Epithelial cell of prostate (primary cell): ENCODE measurements at regions not wholly inside any gene's neighbourhood (a gene's known extent, or its start where the extent isn't known, plus 50 kb on each side); places are given as distances from the start of the nearest gene placed in this dataset.

Experiments
- DNase-seq: peaks from one replicate; pipeline ENCODE4 v3.0.0-alpha.2; 2011; ENCODE audit warnings: low read depth, low spot score
- H3K27ac ChIP-seq: fragments of 450-650 bp; 2 replicates; pipeline ENCODE4 v1.5.1; 2017; ENCODE audit warnings: mild to moderate bottlenecking

DNA sequence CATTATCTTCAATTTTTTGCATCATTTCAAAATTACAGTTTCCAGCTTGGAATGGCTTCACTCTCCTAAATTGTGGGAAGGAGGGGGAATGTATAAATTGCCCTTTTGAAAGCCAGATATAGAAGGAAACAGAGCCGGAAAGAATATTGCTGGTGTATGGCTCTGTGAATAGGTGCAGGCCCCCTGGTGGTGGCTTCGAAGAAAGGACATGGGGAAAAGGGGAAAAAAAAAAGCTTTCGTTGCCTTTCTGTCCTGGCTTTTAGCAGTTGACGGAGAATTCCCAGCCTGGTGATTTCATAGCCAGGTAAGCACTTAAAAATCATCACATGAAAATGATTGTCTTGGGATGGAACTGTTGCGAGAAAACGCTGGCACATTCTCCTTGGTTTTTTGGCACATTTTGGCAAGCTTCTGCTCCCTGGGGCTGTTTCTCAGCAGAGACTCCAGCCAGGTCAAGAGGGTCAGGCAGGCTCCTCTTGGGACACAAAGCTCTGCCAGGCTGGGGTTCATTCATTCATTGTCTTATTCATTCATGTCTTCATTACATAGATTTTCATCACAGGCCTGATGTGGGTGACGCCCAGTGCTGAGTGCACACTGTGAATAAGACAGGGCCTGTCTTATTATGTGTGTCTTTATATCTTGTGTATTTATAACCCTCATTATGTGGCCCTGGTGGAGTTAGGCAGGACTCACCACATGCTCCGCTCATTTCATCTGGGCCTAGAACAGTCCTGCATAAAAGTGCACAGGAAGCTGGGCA, 300.0 kb upstream of the TPM1 start:
- peak; percentile 34 for DNase-seq
- peak overlapping the region; percentile 79 for H3K27ac ChIP-seq

DNA sequence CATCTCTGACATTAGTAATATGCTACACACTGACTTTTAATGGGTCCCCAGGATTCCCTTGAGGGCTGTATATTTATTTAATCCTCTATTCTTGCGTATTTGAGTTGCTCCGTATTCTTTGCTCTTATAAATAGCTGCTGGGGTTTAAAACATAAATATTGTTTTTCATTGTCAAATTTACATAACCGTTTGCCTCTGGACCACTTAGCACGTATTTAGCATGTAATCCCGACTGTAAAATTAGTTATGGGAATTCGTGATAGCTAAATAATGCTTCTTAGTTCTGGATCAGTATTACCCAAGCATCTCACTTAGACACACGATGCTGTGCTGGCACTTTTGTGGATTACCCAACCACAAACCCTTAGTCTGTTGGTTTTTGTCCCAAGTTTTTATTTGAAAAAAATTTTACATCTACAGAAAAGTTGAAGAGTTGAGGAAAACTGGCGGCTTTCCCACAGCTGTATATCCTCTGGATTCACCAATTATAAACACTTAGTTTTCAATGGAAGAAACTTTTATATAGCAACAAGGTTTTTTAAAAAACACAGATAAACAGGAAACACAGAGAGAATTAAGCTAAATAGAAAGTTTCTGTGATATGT, 296.8 kb upstream of the TPM1 start:
- H3K27ac ChIP-seq = no peak overlapping the region
- no peak for DNase-seq

DNA sequence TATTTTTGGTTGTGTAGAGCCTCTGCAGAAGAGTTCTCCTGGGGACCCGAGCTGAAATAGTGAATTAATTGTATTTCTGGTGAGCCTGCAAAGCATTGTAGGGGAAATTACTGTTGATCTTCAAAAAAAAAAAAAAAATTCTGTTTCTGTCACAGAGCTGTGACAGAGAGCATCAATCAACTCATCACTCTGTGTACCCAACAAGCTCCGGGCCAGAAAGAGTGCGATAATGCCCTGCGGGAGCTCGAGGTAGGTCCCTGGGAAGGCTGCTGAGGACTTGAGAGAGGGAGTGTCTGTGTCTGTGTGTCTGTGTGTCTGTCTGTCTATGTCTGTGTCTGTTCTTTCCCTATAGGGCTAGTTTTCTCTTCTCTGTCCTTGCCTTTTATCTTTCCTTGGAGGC, 294.4 kb upstream of the TPM1 start:
- DNase-seq = no peak
- no peak overlapping the region for H3K27ac ChIP-seq

DNA sequence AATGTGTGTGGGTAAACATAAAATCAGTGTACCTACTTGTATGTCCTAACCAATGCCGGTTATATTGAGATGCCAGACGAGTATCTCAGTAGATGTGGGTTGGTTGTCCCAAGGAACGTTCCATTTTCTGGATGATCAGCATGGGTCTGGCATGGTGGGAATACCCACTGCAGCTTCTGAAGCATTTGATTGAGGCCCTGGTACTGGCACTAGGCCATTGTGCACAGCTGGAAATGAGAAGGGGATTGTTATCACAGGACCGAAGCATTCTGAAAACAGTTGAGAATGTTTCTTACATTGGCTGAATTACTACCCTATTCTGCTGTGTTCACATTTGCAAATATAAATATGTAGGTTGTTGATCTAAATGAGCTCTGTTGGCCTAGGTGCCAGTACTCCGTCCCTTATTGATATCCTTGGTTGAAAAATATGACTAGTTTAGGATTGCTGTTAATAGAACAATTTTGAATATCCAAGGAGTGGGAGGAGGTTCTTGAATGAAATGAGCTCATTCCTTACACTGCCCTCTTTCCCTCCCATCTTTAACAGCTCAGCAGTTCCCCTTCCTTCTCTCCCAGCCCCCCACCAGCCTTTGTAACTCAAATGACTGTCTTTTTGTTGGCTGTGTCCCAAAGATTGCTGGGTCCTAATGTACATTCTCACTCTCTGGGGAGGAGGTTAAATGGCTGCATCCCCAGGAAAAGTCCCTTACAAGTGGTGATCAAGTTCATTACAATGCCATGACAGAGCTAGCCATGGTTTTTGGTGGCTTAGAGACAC, 293.3 kb upstream of the TPM1 start:
- no peak for DNase-seq

DNA sequence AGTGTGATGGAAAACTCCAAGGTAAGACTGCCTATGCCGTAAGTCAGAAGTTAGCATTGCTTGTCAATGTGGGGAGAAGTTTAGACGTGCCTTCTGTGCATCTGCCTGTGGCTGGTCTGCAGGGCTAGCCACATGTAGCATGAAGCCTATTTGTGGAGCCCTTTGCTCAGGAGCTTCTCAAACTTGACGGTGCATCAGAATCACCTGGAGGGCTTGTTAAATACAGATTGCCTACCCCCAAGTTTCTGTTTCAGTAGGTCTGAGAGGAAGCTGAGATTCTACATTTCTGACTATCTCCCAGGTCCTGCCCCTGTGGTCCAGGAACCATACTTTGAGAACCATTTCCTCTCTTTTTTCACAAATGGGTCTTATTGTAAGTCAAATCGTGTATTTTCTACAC, 292.1 kb upstream of the TPM1 start:
- H3K27ac ChIP-seq = no peak overlapping the region
- DNase-seq = no peak

More for the DNA sequence above, 293.3 kb upstream of the TPM1 start:
- H3K27ac ChIP-seq = no peak overlapping the region

DNA sequence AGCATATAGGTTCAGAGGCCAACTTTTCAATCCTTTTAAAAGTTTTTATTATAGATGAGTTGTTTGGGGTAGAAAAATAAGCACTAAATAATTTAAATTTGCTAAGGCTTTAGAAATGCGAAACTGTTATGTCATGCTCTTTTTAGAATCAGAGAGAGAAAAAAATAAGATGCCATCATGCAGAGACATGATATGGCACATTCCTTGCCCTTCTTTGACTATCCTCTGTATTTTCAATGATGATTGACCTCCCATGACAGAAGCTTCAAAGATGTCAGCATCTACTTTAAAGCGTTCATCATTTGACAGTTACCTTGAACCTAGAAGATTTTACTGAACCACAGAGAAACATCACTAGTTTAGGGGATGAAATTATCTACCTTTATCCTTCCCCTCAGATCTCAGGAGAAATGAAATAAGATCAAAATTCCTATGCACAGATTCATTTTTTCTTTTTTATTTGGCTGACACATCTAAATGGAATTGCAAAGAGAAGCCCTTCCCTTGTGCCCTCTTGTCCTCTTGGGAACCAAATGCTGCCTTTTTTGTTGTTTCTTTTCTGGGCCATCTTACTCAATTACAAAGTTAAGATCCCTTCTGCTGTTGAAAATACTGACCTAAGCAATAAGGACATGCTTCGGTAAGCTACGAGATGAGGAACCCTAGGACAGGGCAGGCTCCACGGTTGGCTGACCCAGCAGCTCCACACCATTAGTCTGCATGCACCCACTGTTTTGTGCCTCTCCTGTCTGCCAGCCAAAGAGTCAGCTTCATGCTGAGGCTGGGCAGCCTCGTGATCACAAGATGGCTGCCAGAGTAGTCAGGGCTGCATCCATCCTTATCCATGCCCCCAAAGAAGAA, 289.7 kb upstream of the TPM1 start:
- DNase-seq = no peak
- H3K27ac ChIP-seq = peak overlapping the region; percentile 86

DNA sequence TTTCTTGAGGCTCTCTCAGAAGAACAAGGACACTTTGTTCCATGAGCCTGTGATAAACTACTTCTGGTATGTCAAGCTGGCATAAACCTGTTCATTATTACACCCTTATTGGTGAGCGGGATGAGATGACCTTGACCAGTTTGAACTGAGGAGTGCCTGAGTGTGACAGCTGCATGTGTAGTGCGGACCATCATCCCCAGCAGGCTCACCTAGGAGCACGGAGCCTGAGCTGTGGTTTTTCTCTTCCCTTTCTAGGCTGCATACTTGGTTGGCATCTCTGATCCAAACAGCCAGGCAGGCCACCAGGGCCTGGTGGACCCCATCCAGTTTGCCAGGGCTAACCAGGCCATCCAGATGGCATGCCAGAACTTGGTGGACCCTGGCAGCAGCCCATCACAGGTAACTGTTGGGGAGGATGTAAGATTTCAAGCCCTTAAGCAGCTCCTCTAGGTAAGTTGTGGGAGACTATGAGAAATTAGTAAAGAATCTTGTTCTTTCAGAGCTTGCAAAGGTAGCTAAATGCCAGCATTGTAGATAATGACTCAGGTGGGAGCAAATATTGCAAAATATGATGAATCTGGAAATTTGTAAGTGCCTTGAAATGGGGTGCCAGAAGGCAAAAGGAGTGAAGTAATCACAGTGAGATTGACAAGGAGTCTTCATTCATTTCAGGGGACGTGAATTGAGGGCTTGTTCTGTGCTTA, 288.9 kb upstream of the TPM1 start:
- peak; percentile 41 for DNase-seq
- peak overlapping the region; percentile 86 for H3K27ac ChIP-seq

DNA sequence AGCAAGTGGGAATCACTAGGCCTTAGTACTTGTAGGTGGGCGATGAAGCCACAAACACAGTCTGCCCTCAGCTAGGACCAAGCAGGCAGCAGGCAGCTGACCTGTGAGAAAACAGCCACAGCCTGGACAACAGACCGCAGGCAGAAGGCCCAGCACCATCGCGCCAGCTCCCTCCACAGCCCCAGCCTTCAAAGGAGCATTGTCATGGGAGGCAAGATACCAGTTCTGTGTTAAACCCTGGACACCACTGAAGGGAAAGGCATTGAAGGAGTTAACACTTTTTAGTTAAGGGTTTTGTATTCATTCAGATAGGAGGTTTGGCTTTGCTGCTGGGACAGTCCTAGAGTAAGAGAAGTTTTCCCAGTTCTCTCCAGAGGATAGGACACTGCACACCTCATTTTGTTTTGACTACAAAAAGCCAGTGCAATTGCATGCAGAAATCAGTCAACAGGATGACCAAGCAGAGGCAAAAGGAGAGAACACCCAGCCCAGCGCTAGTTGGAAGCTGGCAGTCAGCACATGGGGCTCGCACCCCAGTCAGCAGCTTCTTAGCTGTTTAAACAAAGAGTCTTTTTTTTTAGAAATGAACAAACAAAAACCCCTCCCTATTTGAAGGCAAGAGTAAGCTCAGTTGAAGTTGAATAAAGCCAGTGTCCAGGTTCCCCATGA, 286.1 kb upstream of the TPM1 start:
- H3K27ac ChIP-seq = no peak overlapping the region
- no peak for DNase-seq

DNA sequence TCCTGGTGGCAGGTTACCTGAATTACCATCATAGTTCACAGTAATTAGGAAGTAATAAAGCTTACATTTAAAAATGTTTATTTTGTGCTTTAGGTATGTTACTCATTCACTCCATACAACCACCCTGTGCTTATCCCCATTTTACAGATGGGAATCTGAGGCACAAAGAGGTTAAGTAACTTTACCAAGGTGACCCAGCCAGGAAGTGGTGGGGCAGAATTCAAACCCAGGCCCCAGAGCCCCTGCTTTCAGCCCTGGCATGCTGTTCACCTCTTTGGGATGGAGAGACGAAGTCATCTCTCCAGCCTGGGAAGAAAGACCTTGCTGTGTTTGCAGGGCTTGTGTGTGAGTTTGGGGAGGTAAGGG, 285.6 kb upstream of the TPM1 start:
- no peak for DNase-seq
- peak overlapping the region; percentile 78 for H3K27ac ChIP-seq

DNA sequence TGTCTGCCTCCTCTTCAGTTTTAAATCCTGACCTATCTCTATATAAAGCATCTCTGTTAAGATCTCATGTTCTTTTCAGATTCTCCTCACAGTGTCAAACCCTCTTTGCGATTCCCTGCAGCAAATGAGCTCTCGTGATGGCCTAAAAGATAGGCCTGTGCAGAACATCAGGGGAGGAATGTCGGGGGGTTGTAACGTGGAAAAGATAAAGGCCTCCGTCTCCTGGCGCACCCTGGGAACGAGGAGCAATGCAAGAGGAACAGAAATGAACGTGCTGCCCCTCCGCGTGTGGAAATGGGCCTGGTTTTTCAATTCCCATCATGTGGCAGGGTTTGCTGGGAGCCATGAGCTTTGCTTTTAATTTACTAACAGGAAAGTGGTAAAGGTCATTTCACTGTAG, 285.0 kb upstream of the TPM1 start:
- DNase-seq = no peak
- H3K27ac ChIP-seq = peak overlapping the region; percentile 78

DNA sequence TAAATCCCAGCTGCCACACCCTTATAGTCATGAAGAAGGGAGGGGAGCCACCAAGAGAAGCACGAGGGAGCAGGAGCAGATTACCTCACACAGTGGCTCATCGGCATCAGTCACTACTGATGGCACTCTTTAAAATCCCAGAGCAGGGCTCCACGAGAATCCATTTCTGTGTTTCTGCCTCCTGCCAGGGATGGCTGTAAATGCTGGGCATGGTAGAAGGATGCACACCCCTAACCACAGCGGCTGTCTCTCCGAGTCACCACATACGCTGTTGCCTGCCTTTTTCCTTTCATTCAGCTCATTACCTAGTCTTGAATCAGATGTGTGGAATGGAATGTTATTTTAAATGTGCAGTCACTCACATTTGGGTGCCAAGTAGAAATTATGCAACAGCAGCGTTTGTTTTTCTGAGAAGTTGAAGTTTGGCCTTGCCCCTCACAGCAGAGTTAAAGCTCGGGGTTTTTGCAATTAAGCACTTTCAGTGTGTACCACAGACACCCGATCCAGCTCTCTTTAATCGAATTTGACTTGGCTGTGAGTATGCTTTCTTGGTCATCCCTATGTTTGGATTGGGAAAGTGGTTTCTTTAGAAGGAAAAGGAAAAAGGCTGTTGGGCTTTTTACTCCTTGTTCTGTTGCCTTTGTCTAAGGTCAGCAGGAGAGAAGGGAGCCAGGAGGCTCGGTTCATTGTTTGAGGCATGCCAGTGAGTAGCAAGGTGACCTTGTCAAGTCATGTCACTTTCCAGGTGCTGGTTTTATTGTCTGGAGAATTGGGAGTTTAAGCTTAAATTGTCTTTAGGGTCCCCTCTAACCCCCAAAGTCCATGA, 284.2 kb upstream of the TPM1 start:
- peak; percentile 46 for DNase-seq
- peak overlapping the region; percentile 78 for H3K27ac ChIP-seq

DNA sequence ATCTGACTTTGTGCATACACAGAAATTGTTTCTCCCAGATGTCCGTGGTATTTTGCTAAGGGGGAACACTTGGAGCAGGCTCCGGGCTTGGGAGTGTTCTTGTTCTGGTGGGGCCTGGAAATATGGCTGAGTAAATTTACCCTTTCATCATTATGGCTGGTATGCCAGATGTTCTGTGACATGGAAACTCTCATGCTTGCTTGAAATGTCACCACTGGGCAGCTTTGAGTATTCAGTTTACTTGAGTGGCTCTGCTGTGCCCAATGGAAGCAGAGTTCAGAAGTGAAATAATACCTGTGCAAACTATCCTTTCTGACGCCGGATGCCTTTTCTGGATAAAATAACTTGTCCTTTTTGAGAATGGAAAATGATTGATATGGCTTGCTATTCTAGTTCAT, 283.6 kb upstream of the TPM1 start:
- DNase-seq = no peak
- peak overlapping the region; percentile 78 for H3K27ac ChIP-seq

DNA sequence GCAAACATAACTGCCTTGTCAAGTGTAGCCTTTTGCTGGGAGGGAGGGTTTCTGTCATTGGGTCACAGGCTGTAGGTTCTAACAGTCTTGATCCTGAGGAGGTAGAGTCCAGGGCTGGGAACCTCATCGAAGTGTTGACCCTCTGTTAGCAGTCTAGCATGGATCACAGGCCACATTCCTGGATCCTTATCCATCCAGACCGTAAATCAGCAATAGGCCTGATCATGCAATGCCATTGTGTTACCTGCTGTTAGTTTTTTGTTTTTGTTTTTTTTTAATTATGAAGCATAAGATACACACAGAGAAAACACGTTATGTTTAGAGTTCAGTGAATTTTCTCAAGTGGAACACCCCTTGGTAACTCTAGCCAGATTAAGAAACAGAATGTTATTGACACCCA, 282.0 kb upstream of the TPM1 start:
- H3K27ac ChIP-seq = no peak overlapping the region
- DNase-seq = no peak

DNA sequence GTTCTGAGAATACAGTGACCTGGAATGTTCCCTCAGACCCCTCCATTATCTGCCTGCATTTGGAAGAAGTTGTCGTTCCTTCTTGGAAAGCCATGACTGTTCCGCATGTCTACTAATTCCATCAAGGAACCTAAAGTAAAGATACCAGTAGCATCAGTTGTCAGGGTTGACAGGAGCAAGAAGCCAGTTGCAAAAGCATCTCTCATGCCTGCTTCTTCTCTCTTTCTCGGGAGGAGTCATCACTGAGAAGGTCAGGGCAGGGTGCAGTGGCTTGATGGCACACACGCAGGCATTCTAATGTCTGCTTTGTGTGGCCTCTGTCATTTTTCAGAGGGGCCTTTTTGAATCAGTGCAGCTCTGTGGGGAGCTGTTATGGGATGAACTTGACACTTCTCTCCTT, 276.6 kb upstream of the TPM1 start:
- DNase-seq = no peak
- H3K27ac ChIP-seq = no peak overlapping the region

DNA sequence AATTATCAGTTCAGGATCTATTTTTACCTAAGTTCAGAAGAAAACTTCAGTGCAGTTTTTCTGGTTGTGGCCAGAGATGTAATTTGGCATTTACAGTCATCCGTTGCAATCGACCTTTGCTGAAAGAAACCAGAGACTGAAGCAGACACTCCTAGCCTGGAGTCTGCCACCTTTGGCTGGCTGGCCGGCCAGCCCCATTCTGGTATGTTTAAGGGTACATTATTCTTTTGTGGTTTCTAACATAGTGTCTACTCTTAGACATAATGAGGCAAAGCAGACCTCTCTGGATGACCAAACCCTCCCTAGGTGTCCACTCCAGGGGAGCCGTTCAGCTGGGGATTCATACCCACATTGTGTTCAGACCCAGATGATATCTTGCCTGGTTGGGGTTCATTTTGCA, 275.9 kb upstream of the TPM1 start:
- DNase-seq = no peak
- H3K27ac ChIP-seq = no peak overlapping the region

DNA sequence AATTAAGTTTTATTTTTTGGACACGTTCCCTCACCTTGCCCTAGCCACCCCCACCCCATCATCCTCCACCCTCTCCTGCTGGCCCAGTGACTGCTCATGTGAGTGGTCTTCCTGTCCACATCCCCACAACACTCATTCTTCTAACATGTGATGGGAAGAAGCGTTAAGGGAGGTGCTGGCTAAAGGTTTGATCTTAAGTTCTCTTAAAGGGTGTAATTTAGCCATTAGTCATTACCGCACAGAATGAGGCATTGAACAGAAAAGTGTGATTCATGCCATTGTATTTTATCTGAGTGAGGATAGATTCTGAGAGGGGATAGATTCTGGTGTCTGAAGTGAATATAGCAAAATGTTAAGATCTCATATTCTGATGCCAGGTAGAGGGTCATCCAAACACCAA, 272.9 kb upstream of the TPM1 start:
- H3K27ac ChIP-seq = peak overlapping the region; percentile 56
- DNase-seq = peak; percentile 58

DNA sequence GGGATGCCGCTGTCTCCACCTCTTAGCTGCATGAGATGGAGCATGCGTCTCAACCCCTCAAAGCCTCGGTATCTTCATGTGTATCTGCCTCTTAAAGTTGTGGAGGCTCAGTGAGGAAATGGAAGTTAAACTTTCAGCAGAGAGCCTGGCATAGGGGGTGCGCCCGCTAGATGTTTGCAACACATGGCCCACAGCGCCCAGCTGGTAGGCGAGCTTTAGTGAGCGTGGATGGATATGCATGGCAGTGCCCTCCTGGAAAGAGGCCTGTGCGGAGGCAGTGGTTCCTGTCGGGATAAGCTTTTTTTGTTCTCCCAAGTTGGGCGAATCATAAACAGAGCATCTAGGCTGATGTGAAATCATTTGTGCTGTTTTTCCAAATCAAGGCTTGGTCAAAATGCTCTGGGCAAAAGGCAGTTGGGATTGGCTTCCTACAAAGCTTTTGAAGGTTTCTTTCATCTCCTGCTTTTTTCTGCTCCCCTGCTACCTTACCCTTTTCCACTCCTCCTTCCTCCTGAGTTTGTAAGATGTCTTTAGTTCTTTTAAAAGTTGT, 272.4 kb upstream of the TPM1 start:
- DNase-seq = no peak
- H3K27ac ChIP-seq = peak overlapping the region; percentile 56

DNA sequence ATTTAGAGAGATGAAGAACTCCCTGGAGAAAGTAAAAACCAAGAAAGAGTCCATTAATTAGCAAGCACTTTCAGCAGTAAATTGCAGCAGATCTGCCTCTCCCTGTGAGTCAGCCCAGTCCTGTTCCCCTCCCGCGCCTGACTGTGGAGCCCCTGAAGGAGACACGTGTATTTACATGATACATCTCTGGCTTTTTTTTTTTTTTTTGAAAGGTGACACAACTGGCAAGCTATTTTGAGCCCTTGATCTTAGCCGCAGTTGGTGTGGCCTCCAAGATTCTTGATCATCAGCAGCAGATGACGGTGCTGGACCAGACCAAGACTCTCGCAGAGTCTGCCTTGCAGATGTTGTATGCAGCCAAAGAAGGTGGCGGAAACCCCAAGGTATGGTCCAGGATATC, 271.8 kb upstream of the TPM1 start:
- peak; percentile 69 for DNase-seq
- peak overlapping the region; percentile 56 for H3K27ac ChIP-seq
